SIG-M5 treated with dmso at 0.1 percent for 504 hours (cell line): ENCODE measurements at regions not wholly inside any gene's neighbourhood (a gene's known extent, or its start where the extent isn't known, plus 50 kb on each side); places are given as distances from the start of the nearest gene placed in this dataset.

ENCODE experiments used
- DNase-seq: peaks from one replicate; lab custom pipeline; 2025; ENCODE audit not compliant: unreplicated experiment; lab: John Stamatoyannopoulos, UW

- no peak for DNase-seq
These were observed 584.1 kb downstream of the LRFN5 start for GRCh38 chr14:42190744-42191143.

GRCh38 chr14:42187846-42188245 lies 581.2 kb downstream of the LRFN5 start:
- DNase-seq = no peak

GRCh38 chr14:42185718-42186117 lies 579.0 kb downstream of the LRFN5 start:
- DNase-seq = peak; percentile 82

GRCh38 chr14:42174357-42174756 lies 567.7 kb downstream of the LRFN5 start:
- no peak for DNase-seq

GRCh38 chr14:42173206-42173605 lies 566.5 kb downstream of the LRFN5 start:
- no peak for DNase-seq

GRCh38 chr14:42172304-42172703 lies 565.6 kb downstream of the LRFN5 start:
- DNase-seq = no peak

GRCh38 chr14:42163136-42163535 lies 556.5 kb downstream of the LRFN5 start:
- DNase-seq = no peak

GRCh38 chr14:42159138-42159537 lies 552.5 kb downstream of the LRFN5 start:
- no peak for DNase-seq

- DNase-seq = no peak
These were observed 543.1 kb downstream of the LRFN5 start for GRCh38 chr14:42149609-42150261.

GRCh38 chr14:42145766-42146165 lies 539.1 kb downstream of the LRFN5 start:
- DNase-seq = no peak

GRCh38 chr14:42143114-42143513 lies 536.4 kb downstream of the LRFN5 start:
- DNase-seq = no peak

- no peak for DNase-seq
These were observed 534.7 kb downstream of the LRFN5 start for GRCh38 chr14:42141328-42141727.

GRCh38 chr14:42140831-42141279 lies 534.2 kb downstream of the LRFN5 start:
- DNase-seq = no peak

- no peak for DNase-seq
These were observed 533.3 kb downstream of the LRFN5 start for GRCh38 chr14:42140001-42140400.

- no peak for DNase-seq
These were observed 531.7 kb downstream of the LRFN5 start for GRCh38 chr14:42138406-42138805.

- DNase-seq = no peak
These were observed 524.1 kb downstream of the LRFN5 start for GRCh38 chr14:42130815-42131214.

GRCh38 chr14:42123526-42123925 lies 516.9 kb downstream of the LRFN5 start:
- no peak for DNase-seq

- DNase-seq = no peak
These were observed 506.8 kb downstream of the LRFN5 start for GRCh38 chr14:42113358-42114069.

- DNase-seq = no peak
These were observed 505.4 kb downstream of the LRFN5 start for GRCh38 chr14:42112108-42112507.

GRCh38 chr14:42111355-42111754 lies 504.7 kb downstream of the LRFN5 start:
- no peak for DNase-seq

- peak; percentile 55 for DNase-seq
These were observed 503.5 kb downstream of the LRFN5 start for GRCh38 chr14:42110167-42110566.

GRCh38 chr14:42095155-42095554 lies 488.5 kb downstream of the LRFN5 start:
- DNase-seq = no peak

GRCh38 chr14:42090122-42090521 lies 483.4 kb downstream of the LRFN5 start:
- no peak for DNase-seq
